MG63 (cell line): ENCODE measurements at regions not wholly inside any gene's neighbourhood (a gene's known extent, or its start where the extent isn't known, plus 50 kb on each side); places are given as distances from the start of the nearest gene placed in this dataset.

ENCODE experiments used
- DNase-seq: peaks from one replicate; pipeline ENCODE4 v3.0.0-alpha.2; 2020
- H3K27me3 ChIP-seq: fragments of 250-450 bp; sonication (Bioruptor Pico); 2 replicates; pipeline ENCODE4 v1.5.1; 2020; ENCODE audit warnings: mild to moderate bottlenecking, moderate library complexity
- H3K36me3 ChIP-seq: fragments of 250-450 bp; sonication (Bioruptor Pico); 2 replicates; pipeline ENCODE4 v1.5.1; 2020; ENCODE audit warnings: mild to moderate bottlenecking, moderate library complexity
- H3K4me3 ChIP-seq: fragments of 250-450 bp; sonication (Bioruptor Pico); 2 replicates; pipeline ENCODE4 v1.5.1; 2020; ENCODE audit warnings: mild to moderate bottlenecking, moderate library complexity
- H3K9me3 ChIP-seq: fragments of 250-450 bp; sonication (Bioruptor Pico); 2 replicates; pipeline ENCODE4 v1.5.1; 2020; ENCODE audit warnings: mild to moderate bottlenecking, moderate library complexity

DNA sequence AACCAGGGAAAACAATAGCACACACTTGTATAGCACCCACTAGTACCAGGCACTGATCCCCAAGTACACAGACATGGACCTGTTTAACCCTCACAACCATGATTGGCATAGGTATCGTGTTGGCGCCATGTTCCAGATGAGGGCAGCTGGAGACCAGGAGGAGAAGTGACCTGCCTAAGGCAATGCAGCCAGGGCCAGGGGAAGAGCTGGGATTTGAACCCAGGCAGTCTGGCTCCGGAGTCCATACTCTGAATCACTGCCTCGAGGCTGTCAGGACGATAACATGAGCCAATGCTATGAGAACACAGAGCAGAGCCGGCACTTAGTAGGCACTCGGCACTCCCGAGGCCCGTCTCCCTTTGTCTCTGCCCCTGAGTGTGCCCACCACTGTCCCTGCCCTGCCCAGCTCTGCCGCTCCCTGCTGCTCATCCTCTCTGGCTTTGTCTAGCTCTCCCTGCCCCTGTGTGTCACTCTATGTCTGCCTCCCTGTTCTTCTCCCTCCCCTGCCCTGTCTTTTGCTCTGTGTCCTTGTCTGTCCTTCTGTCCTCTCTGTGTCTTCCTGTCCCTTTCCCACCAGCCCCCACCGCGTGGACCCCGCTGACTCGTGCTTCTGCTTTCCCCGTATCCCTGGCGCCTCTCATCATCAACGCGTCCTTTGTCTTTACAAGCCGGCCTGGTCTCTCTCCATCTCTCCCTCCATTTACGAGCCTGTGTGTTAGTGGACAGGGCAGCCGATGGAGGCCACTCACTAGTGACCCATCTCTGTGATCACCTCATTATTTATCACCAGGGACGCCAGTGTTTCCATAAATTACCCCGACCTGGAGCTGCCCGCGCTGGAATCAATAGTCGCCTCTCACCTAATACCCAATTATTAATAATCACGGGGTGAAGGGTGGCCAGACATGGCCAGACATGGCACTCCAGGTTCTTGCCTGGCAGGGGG lies 99.4 kb upstream of the MVB12B start:
- Histone ChIP-seq H3K9me3 (no peaks in the 10 kb centered on the region), H3K36me3 (no peaks in the 10 kb centered on the region), H3K4me3 (no peak overlapping the region), H3K27me3 (no peaks in the 10 kb centered on the region)
- no peak for DNase-seq

DNA sequence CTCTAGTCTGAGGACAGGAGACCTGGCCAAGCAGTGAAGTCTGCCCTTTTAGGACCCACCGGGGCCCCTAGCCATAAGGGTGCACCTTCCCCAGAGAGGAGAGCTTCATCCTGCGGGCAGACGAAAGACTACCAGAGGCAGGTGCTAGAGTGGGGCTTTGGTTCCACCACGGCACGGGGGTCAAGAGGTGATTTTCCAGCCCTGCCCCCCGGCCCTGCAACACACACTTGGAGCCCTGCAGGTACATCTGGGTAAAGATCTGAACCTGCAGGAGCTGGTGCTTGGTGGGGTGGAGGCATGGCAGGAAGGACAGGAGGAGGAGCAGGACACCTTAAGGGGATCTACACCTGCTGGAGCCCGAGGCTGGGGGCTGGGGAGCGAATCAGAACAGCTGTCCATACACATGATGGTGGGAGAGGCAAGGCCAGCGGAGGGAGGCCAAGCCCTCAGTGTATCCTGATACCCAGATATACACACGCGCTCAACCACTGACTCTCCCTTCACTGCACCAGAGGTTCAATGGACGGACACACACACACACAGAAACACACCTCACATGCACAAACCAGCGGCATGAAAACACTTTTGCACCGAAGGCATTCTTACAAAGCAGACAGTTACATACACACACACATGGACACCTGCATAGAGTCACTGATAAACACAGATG lies 98.4 kb upstream of the MVB12B start:
- no peaks in the 10 kb centered on the region for H3K27me3 ChIP-seq
- DNase-seq: no peak

GRCh38 chr9:126228781-126229444 lies 97.7 kb upstream of the MVB12B start:
- H3K4me3 ChIP-seq: no peak overlapping the region
- no peaks in the 10 kb centered on the region for H3K36me3 ChIP-seq
- DNase-seq: peak; percentile 42
- no peaks in the 10 kb centered on the region for H3K9me3 ChIP-seq
- no peaks in the 10 kb centered on the region for H3K27me3 ChIP-seq

More for the DNA sequence above, 98.4 kb upstream of the MVB12B start:
- Histone ChIP-seq H3K36me3 (no peaks in the 10 kb centered on the region), H3K9me3 (no peaks in the 10 kb centered on the region), H3K4me3 (no peak overlapping the region)

- H3K36me3 ChIP-seq: no peaks in the 10 kb centered on the region
- no peak overlapping the region for H3K4me3 ChIP-seq
- no peak for DNase-seq
- H3K9me3 ChIP-seq: no peaks in the 10 kb centered on the region
- no peaks in the 10 kb centered on the region for H3K27me3 ChIP-seq
Measured at GRCh38 chr9:126229501-126229900, 97.1 kb upstream of the MVB12B start.

DNA sequence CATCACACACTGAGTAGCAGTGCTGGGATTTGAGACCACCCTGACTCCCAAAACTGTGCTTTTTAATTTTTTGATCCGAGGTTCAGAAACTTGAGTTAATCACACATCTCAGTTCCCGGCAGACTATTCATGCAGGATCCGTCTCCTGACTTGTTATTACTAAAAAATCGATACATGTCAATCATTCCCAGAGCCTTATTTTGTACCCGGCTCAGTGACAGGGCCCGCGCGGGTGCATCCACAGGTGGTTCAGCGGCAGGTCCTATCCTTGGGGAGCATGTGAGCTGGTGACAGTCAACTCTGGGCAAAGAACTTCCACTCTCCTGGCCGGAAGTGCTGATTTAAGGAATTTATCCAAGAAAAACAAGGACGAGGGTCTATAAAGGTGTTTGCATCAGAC lies 95.9 kb upstream of the MVB12B start:
- no peaks in the 10 kb centered on the region for H3K36me3 ChIP-seq
- no peak for DNase-seq
- no peaks in the 10 kb centered on the region for H3K27me3 ChIP-seq

DNA sequence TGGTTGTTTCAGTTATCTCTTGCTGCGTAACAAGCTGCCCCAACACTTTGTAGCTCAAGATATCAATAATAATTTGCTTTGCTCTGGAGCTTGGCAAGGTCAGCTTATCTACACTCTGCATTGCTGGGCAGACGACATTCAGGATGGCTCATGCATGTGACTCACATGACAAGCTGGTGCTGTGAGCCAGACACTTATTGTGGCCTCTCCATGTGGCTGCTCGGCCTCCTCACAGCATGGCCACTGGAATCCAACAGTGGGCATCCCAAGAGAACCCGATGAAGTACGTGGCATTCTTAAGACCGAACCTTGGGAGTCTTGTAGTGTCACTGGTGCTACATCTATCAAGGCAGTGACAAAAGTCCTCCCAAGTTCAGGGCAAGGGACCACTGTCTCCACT lies 94.2 kb upstream of the MVB12B start:
- no peak overlapping the region for H3K4me3 ChIP-seq
- no peaks in the 10 kb centered on the region for H3K27me3 ChIP-seq
- H3K9me3 ChIP-seq: no peaks in the 10 kb centered on the region
- DNase-seq: no peak
- H3K36me3 ChIP-seq: no peaks in the 10 kb centered on the region

More for the DNA sequence above, 95.9 kb upstream of the MVB12B start:
- no peak overlapping the region for H3K4me3 ChIP-seq
- H3K9me3 ChIP-seq: no peaks in the 10 kb centered on the region

DNA sequence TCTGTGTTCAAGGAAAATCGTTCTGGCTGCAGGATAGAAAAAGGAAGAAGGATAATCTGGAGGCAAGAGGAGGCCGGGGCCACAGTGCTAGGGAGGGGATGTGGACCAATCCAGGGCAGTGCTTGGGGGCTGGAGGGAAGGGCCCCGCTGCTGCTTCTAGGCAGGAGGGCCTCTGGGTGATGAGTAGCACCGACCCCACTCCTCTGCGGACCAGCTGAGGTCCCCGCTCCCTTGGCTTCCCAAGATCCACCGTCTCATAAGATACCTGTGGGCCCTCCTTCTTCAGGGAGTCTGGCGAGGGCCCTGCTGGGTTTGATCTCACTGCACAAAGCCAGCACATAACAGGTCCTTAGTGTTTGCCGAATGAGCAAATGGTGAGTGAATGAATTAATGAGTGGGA lies 93.5 kb upstream of the MVB12B start:
- no peaks in the 10 kb centered on the region for H3K27me3 ChIP-seq
- no peak for DNase-seq
- no peak overlapping the region for H3K4me3 ChIP-seq

GRCh38 chr9:126233913-126234525 lies 92.6 kb upstream of the MVB12B start:
- Histone ChIP-seq H3K4me3 (no peak overlapping the region), H3K36me3 (no peaks in the 10 kb centered on the region), H3K27me3 (no peaks in the 10 kb centered on the region), H3K9me3 (no peaks in the 10 kb centered on the region)
- DNase-seq: no peak

More for the DNA sequence above, 93.5 kb upstream of the MVB12B start:
- no peaks in the 10 kb centered on the region for H3K9me3 ChIP-seq
- H3K36me3 ChIP-seq: no peaks in the 10 kb centered on the region

DNA sequence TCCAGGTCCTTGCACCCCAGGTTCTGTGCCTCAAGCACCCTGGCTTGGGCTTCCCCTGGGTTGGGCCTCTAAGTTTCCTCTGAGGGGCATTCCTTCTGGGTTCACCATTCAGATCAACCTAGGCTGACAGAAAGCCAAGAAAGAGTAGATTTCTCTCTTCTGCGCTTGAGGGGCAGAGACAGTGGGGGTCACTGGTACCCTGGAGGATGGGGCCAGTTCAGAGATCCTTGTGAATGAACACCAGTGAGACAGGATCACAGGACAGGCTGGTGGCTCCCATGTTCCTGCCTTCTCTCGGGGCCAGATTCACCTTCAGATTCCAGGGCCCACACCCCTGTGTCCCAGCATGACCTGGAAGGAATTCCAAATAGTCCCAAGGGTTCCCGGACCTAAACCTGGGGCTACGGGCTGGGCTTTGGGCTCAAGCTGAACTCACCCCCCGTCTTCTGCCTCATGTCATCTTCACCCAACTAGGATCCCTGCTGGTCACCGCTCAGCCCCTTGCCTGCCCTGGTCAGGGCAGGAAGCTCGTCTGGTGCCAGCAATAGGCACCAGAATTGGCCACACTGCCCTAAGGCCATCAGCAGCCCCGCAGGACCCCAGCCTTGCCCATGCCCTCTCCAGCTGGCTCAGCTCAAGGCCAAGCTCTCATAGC lies 91.8 kb upstream of the MVB12B start:
- H3K9me3 ChIP-seq: no peaks in the 10 kb centered on the region
- no peaks in the 10 kb centered on the region for H3K36me3 ChIP-seq
- no peak for DNase-seq
- no peaks in the 10 kb centered on the region for H3K27me3 ChIP-seq
- H3K4me3 ChIP-seq: no peak overlapping the region

- no peaks in the 10 kb centered on the region for H3K36me3 ChIP-seq
- DNase-seq: no peak
- no peaks in the 10 kb centered on the region for H3K27me3 ChIP-seq
- H3K4me3 ChIP-seq: no peak overlapping the region
- H3K9me3 ChIP-seq: no peaks in the 10 kb centered on the region
Measured at GRCh38 chr9:126235336-126236243, 91.0 kb upstream of the MVB12B start.

- no peaks in the 10 kb centered on the region for H3K9me3 ChIP-seq
- no peak overlapping the region for H3K4me3 ChIP-seq
- DNase-seq: no peak
- H3K27me3 ChIP-seq: no peaks in the 10 kb centered on the region
- H3K36me3 ChIP-seq: no peaks in the 10 kb centered on the region
Measured at GRCh38 chr9:126236273-126236672, 90.4 kb upstream of the MVB12B start.

GRCh38 chr9:126238415-126238814 lies 88.2 kb upstream of the MVB12B start:
- no peaks in the 10 kb centered on the region for H3K36me3 ChIP-seq
- DNase-seq: no peak
- H3K4me3 ChIP-seq: no peak overlapping the region
- H3K9me3 ChIP-seq: peaks cover 4% of the 10 kb centered on the region; the same call in 1 of the 2 replicates
- H3K27me3 ChIP-seq: no peaks in the 10 kb centered on the region

GRCh38 chr9:126239515-126239914 lies 87.1 kb upstream of the MVB12B start:
- H3K27me3 ChIP-seq: no peaks in the 10 kb centered on the region
- no peak for DNase-seq
- no peak overlapping the region for H3K4me3 ChIP-seq
- no peaks in the 10 kb centered on the region for H3K36me3 ChIP-seq
- H3K9me3 ChIP-seq: peaks cover 6% of the 10 kb centered on the region

DNA sequence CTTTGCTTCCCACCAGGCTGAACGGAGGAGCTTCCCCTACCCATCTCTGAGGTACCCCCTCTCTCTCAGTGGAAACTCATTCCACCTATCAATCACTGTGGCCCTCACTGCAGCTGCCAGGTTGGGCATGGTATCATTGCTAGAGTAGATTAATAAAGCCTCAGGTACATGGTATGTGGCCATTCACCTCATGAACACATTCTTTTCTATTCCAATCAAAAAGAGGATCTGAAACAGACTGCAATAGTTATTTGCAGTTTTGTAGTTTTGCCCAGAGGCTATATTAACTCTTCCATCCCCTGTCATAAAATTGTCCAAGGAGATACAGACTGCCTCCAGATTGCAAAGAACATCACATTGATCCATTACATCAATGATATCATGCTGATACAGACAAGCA lies 85.8 kb upstream of the MVB12B start:
- Histone ChIP-seq H3K27me3 (no peaks in the 10 kb centered on the region), H3K9me3 (peaks cover 6% of the 10 kb centered on the region), H3K4me3 (no peak overlapping the region), H3K36me3 (no peaks in the 10 kb centered on the region)
- DNase-seq: no peak

GRCh38 chr9:126248680-126249079 lies 77.9 kb upstream of the MVB12B start:
- H3K36me3 ChIP-seq: no peaks in the 10 kb centered on the region
- no peaks in the 10 kb centered on the region for H3K27me3 ChIP-seq
- H3K4me3 ChIP-seq: no peak overlapping the region
- H3K9me3 ChIP-seq: no peaks in the 10 kb centered on the region; the same call in none of the 2 replicates
- peak; percentile 31 for DNase-seq
